Astrocyte of the hippocampus (primary cell): ENCODE measurements at regions not wholly inside any gene's neighbourhood (a gene's known extent, or its start where the extent isn't known, plus 50 kb on each side); places are given as distances from the start of the nearest gene placed in this dataset.
A peak's percentile ranks its signal among the peaks of the same experiment; 100 is the strongest.
"Not testable (repeated sequence)": the region's sequence is repeated elsewhere in the genome, so short reads cannot be mapped to it uniquely, and the experiment has no call there.

Experiments
- DNase-seq: peaks from one replicate; pipeline ENCODE4 v3.0.0; 2011; ENCODE audit warnings: low read depth, low spot score

DNA sequence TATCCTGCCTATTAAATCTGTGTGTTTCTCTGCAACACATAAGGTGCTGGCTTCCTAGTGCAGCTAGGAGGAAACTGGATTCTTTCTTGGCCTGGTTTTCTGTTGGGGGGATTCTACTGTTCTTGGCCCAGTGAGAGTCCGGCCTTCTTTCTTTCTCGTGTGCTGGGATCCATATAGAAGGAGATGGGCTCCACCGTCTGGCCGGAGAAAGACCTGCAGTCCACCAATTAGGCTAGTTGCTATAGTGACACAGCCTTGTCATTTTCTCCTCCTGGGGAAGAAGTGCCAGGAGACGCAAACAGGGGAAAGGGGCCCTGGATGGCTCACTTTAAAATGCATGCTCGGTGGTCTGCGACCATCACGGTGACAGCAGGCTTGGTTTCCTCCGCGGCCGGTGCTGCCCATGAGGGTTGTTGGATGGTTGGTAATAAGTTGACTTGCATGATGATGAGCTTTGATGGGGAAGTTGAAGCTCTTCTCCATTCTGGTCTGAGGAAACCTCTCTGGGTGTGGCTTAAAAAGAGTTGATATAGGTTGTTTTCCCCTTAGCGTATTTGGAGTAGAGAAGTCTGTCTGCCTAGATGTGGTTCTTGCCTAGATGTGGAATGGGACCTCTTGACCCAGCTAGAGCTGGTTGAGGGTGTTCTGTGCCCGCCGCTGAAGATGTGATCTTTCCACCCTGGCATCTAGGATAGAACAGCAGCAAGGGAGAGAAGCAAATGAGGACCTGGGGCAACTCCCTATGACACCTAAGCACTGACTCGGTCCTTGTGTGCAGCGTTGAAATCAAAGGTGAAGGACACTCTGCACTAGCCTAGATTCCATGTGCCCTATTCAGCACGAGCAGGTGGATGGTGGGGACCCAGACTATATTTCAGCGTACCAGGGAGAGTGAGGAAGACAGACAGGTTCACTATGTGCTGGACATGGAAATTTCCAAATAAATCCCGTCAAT is 1335.0 kb downstream of the BRD1 start:
- peak; percentile 89 for DNase-seq

DNA sequence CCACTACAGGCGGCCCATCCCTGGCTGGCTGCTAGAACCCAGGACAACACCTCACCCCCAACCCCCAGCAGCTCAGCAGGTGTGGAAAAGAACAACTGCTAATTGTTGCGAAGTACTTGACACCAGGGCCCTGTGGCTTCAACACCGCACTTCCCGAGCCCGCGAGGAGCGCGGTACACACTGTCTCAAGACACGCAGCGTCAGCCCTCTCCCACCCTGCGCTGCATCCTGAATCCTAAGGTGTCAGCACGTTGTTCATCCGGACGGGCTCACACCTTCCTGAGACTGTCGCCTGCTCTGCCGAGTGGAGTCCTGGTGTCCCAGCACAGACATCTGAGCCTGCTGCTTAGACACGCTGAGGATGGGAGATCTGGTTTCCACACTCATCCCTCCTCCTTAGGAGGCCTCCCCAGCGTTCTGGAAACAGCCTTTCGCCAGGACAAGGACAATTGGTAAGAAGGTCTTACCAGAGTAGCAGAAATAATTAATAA is 1336.2 kb downstream of the BRD1 start:
- DNase-seq: no peak

DNA sequence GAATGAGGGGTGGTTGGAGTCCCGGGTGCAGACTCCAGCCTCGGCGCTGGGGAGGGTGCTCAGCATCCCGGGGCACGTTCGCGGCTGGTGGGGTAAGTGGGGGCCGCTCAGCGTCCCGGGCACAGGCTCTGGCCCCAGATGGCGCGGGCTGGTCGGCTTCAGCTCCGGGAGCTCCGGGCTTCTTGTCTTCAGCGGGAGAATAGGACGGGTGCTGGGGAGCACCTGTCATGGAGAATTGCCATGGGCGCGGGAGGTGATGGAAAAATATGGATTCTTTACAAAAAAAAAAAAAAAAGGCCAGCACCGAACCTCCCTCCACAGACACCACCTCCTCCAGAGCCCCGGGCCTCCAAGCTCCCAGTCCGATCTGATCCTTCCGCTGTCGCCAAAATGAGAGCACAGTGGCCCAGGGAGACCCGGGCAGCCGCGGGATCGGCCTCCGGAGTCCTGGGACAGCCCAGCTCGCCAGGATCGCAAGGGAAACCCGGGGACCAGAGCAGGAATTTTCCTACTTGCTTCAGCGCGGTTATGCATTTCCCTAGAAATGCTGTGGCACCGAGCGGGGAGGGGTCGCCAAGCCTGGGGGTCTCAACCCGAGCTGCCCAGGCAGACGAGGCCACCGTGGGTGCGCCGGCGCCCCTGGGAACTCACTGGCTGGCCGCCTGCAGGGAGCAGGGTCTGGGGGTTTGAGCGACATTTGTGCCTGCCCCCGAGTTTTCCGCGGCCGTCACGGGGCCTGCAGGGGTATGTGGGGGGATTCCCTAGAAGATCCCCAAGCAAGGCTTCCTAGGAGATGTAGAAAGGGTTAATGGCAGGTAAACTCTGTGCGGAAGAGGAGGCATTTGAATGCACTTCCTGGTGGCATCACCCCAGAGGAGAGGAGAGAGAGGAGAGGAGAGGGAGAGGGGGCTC is 1336.9 kb downstream of the BRD1 start:
- DNase-seq: peak; percentile 35

DNA sequence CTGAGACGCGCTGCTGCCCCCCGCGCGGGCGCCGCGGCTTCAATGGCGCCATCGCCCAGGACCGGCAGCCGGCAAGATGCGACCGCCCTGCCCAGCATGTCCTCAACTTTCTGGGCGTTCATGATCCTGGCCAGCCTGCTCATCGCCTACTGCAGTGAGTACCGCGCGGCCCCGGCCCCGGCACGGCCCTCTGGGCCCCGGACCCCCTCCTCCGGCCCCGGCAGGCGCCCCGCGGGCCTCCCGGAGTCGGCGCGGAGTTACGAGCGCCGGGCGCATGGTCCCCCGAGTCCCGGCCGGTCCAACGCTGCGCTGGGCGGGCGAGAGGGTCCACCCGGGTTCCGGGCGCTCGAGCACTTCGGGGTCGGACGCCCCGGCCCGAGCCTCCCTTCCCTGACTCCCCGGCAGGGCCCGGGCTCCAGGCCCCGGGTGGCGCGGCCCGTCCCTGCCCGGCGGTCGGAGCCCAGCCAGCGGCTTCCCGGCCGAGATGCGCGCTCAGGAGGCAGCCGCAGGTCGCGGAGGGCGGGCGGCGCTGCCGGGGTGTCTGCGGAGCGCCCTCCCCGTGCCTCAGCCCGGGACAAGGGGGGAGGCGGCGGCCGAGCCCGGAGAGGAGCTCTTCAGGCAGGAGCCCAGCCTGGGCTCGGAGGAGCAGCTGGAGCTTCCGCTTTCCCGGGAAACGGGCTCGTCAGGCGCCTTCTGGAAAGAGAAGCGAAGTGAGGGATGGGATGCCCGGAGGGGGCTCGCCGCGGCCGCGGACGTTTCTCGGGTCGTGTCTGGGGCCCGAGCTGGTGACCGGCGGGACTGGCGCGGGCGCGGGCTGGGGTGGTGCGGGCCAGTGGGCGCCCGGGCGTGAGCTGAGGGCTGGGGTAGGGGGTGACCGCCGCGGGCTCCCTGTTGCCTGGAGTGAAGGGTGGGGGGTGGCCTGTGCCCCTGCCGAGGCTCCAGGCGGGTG is 1337.8 kb downstream of the BRD1 start:
- DNase-seq: peak; percentile 69

DNA sequence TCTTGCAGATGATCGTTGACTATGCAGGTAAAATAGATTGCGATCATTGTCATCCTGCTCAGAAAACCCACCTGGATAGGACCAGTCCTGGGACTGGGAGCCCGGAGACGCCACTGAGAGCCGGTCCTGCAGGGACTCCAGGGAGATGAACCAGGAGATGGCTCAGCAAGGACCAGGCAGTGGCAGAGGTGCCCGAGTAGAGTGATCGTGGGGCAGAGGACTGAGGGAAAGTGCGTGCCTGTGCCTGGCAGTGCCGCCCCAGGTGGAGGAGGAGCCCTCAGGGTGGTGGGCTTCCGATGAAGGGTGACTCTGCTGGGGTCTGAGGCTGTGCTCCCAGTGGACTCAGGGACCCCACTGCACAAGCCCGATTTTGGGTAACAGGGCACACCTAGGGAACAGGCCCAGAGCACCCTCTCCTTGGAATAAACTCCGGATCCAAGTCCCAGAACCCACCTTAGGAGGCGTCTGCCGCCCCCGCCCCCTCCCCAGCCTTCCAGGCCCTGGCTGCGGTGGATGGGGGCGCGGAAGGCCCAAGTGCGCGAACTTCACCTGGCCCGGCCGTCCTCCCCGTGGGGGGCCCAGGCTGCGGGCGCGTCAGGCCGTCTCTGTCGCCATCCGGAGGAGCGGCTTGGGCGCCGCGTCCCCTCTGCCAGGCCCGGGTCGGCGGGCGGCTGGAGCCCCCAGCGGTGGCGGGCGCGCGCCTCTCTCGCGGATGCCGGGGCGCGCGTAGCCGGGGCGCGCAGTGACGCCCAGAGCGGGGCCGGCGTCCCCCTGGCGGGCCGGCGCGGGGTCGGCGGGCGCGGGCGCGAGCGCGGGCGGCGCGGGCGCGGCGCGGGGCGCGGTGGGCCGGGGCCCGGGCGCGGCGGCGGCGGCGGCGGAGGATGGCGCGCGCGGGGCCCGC is 1338.8 kb downstream of the BRD1 start:
- peak; percentile 53 for DNase-seq

DNA sequence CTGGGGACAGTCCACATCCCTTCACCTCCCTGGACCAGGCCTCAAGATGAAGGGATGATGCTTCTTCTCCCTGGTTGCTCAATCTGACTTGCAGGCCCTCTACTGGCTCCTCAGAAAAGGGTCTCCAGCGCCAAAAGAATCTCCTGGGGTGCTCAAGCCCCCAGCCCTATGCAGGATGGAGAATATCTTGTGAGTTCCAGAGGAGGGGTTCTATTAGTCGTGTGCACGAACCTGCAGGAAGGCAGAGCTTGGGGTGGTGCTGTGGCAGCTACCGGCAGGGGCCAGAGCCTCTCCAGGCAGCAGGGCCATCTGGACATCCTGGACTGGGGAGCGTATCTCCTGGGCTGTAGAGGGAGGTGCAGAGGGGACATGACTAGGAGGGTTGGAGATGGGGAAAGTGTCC is 1339.5 kb downstream of the BRD1 start:
- DNase-seq: peak; percentile 17

DNA sequence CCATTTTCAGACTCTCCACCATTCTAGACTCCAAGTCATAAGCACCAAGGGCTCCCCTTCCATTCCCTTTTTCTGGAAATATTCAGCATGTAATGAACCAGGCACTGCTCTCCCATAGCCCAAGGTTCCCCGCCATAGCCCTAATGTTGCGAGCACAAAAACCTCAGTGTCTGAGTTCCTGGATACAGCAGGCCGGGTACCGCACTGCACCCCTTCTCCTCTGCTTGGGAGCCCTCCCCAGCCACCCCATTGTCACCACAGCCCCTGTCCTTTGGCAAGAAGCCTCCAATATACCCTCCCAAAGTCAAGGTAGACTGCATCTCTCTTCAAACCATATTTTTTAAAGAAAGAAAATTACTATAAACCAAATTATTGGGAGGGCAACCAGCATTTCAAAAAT is 1341.1 kb downstream of the BRD1 start:
- no peak for DNase-seq

- no peak for DNase-seq
Measured at GRCh38 chr22:48486134-48486532, 1341.5 kb downstream of the BRD1 start.

- DNase-seq: no peak
Measured at GRCh38 chr22:48485149-48486133, 1342.2 kb downstream of the BRD1 start.

DNA sequence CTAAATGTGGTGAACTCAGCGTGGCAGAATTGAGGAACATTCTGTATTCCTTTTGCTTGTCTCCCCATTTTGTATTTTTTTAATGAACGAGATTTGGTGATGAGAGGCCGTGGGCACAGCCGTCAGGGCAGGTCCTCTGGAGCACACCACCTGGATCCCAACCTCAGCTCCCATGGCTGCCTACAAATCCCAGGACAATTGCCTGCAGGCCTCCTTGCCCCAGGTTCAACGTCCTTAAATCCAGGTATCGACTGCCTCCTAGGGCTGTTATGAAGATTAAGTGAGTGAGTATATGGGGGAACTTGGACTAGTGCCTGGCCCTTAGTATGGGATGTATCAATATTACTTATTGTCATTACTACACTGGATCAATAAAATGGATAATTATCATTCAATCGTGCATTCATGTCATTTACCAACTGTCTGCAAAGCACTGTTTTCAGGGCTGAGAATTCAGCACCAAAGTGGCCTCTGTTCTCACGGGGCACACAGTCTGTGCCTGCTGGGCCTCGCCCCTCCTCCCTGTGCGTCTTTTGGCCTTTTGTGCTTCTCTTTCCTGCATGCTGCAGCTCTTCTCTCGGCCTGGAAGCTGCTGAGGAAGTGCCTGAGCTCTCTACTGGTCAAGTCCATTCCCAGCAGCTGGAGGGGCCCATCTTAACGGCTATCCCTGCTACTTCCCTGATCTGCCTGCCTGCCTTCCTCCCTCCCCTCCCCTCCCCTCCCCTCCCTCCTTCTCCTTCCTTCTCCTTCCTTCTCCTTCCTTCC is 1343.7 kb downstream of the BRD1 start:
- no peak for DNase-seq

- no peak for DNase-seq
Measured at GRCh38 chr22:48482771-48483170, 1344.9 kb downstream of the BRD1 start.

DNA sequence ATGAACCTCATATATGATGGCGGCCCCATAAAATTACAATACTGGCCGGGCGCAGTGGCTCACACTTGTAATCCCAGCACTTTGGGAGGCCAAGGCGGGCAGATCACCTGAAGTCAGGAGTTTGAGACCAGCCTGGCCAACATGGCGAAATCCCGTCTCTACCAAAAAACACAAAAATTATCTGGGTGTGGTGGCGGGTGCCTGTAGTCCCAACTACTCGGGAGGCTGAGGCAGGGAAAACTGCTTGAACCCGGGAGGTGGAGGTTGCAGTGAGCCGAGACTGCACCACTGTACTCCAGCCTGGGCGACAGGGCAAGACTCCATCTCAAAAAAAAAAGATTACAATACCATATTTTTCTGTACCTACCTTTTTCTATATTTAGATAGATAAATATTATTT is 1345.5 kb downstream of the BRD1 start:
- DNase-seq: not testable (repeated sequence)

- DNase-seq: no peak
Measured at GRCh38 chr22:48481748-48482147, 1345.9 kb downstream of the BRD1 start.

DNA sequence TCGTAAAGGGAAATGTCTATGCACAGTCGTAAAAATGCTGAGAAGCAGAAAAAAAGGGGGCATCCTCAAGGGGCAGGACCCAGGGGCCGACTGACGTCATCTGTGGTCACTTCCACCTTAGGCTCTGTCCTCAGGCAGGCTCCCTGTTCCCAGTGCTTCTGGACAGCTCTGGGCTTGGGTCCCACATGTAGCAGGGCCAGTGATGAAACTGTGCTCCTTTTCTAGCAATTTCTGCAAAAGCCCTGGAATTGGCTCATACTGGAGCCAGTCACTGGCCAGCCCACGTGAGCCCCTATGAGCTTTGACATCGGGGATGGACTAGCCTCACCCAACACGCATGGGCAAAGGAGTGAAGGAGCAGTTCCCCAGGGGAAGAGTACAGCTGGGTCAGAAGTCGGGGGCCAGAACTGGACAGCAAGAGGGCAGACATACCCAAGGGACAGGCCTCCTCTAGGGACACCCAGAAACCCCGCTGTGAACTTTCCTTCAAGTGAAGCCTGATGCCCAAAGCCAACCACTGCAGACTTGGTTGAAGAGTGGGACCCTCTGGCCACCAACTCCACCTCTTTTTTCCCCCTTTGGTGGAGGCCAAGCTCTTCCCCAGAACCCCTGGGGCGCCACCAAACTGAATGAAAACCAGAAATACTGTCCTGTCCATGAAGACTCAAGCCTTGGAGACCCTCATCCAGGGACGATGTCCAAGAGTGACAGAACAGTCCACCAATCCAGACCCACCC is 1349.0 kb downstream of the BRD1 start:
- no peak for DNase-seq

- DNase-seq: no peak
Measured at GRCh38 chr22:48478124-48478523, 1349.5 kb downstream of the BRD1 start.

GRCh38 chr22:48477031-48477721 is 1350.5 kb downstream of the BRD1 start:
- no peak for DNase-seq

DNA sequence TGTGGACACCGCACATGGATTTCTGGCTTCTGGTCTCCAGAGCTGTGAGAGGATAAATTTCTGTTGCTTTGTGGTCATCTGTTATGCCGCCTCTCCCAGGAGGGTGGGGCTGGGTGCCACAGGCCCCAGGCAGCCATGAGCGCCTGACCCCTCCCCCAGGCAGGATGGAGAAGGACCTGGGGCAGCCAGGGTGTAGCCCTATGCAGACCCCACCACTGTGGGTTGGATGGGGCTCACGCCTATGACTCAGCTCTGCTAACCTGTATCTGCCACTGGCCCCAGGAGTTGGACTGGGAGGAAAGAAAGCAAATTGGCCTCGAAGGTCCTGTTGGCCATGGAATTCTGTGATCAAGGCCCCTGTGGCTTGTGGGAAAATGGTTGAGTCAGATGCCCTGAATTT is 1351.1 kb downstream of the BRD1 start:
- DNase-seq: no peak
